Adipocyte (in vitro differentiated cells): ENCODE measurements at regions not wholly inside any gene's neighbourhood (a gene's known extent, or its start where the extent isn't known, plus 50 kb on each side); places are given as distances from the start of the nearest gene placed in this dataset.
"Not testable (repeated sequence)": the region's sequence is repeated elsewhere in the genome, so short reads cannot be mapped to it uniquely, and the experiment has no call there.

ENCODE experiments used
- DNase-seq: peaks from one replicate; pipeline ENCODE4 v3.0.0-alpha.2; 2015; ENCODE audit warnings: low read depth
- H3K27me3 ChIP-seq: replicated peaks from 2 replicates; pipeline ENCODE4 v1.7.0; 2013; ENCODE audit warnings: mild to moderate bottlenecking, low read length, moderate library complexity; ENCODE audit not compliant: control insufficient read depth, insufficient read depth
- H3K36me3 ChIP-seq: 2 replicates; pipeline ENCODE4 v1.7.0; 2013; ENCODE audit warnings: low read length, mild to moderate bottlenecking, moderate library complexity; ENCODE audit not compliant: control insufficient read depth, insufficient read depth, severe bottlenecking
- H3K4me1 ChIP-seq: 2 replicates; pipeline ENCODE4 v1.7.0; 2013; ENCODE audit warnings: mild to moderate bottlenecking, low read length, moderate library complexity; ENCODE audit not compliant: control insufficient read depth, insufficient read depth
- H3K4me3 ChIP-seq: 2 replicates; pipeline ENCODE4 v1.7.0; 2013; ENCODE audit warnings: mild to moderate bottlenecking, low read length, moderate library complexity
- H3K9ac ChIP-seq: 2 replicates; pipeline ENCODE4 v1.7.0; 2013; ENCODE audit warnings: mild to moderate bottlenecking, low read length, moderate library complexity
- H3K9me3 ChIP-seq: 2 replicates; pipeline ENCODE4 v1.7.0; 2013; ENCODE audit warnings: mild to moderate bottlenecking, low read length, moderate library complexity; ENCODE audit not compliant: control insufficient read depth

GRCh38 chr3:5358911-5359310, 171.4 kb downstream of the EDEM1 start:
- H3K9ac ChIP-seq, result no peak overlapping the region
- peaks cover 7% of the 10 kb centered on the region for H3K9me3 ChIP-seq
- H3K4me1 ChIP-seq, result no peaks in the 10 kb centered on the region
- no peak overlapping the region for H3K4me3 ChIP-seq
- no peak for DNase-seq
- H3K36me3 ChIP-seq, result no peaks in the 10 kb centered on the region
- no peaks in the 10 kb centered on the region for H3K27me3 ChIP-seq

DNA sequence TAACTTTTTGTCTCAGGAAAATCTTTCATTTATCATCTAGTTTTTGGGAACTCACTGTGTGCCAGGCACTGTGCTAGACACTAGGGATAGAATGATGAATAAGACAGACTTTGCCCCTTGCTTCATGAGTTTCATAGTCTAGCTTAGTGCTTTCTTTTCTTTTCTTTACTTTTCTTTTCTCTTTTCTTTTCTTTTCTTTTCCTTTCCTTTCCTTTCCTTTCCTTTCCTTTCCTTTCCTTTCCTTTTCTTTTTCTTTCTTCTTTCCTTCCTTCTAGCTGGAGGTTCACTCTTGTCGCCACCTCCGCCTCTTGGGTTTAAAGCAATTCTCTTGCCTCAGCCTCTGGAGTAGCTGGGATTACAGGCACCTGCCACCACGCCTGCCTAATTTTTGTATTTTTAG, 172.9 kb downstream of the EDEM1 start:
- Histone ChIP-seq H3K27me3 (no peaks in the 10 kb centered on the region), H3K36me3 (no peaks in the 10 kb centered on the region), H3K9ac (no peak overlapping the region), H3K9me3 (peaks cover 7% of the 10 kb centered on the region), H3K4me1 (no peaks in the 10 kb centered on the region), H3K4me3 (no peak overlapping the region)
- no peak for DNase-seq

DNA sequence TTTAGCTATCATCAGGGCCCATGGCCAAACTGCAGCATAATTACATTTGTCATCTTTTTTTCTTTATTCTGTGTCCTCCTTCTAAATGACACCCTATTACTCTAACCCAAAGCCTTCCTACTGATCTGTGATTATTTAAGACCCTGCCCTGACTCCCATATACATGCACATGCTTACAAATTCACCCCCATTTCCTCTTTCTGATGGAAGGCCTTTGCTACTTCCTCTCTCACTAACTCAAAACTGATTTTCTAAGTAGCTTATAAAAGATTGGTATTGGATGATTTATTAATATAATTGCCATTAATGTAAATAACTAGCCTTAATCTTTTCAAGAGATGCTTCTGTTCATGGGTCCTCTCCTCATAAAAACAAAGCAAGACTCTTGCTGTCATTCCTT, 179.2 kb downstream of the EDEM1 start:
- Histone ChIP-seq H3K9ac (no peak overlapping the region), H3K4me3 (no peak overlapping the region), H3K27me3 (no peaks in the 10 kb centered on the region), H3K9me3 (no peaks in the 10 kb centered on the region), H3K4me1 (no peaks in the 10 kb centered on the region), H3K36me3 (no peaks in the 10 kb centered on the region)
- no peak for DNase-seq

- not testable (repeated sequence) for H3K36me3 ChIP-seq, H3K9me3 ChIP-seq, H3K27me3 ChIP-seq, DNase-seq, H3K4me3 ChIP-seq, H3K4me1 ChIP-seq, H3K9ac ChIP-seq
Measured at GRCh38 chr3:5371555-5371954, 184.0 kb downstream of the EDEM1 start.

- no peak overlapping the region for H3K4me3 ChIP-seq
- DNase-seq, result no peak
- H3K36me3 ChIP-seq, result no peaks in the 10 kb centered on the region
Measured at GRCh38 chr3:5376761-5377160, 189.3 kb downstream of the EDEM1 start.

DNA sequence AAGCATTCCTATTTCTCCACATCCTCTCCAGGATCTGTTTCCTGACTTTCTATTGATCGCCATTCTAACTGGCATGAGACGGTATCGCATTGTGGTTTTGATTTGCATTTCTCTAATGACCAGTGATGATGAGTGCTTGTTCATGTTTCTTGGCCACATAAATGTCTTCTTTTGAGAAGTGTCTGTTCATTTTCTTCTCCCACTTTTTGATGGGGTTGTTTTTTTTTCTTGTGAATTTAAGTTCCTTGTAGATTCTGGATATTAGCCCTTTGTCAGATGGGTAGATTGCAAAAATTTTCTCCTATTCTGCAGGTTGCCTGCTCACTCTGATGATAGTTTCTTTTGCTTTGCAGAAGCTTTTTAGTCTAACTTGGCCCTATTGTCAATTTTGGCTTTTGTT, 191.8 kb downstream of the EDEM1 start:
- H3K27me3 ChIP-seq, H3K4me3 ChIP-seq, DNase-seq, H3K4me1 ChIP-seq, H3K9ac ChIP-seq, H3K36me3 ChIP-seq, H3K9me3 ChIP-seq: not testable (repeated sequence)

More at GRCh38 chr3:5376761-5377160, 189.3 kb downstream of the EDEM1 start:
- Histone ChIP-seq H3K27me3 (no peaks in the 10 kb centered on the region), H3K4me1 (no peaks in the 10 kb centered on the region), H3K9ac (no peak overlapping the region), H3K9me3 (peaks cover 2% of the 10 kb centered on the region)

DNA sequence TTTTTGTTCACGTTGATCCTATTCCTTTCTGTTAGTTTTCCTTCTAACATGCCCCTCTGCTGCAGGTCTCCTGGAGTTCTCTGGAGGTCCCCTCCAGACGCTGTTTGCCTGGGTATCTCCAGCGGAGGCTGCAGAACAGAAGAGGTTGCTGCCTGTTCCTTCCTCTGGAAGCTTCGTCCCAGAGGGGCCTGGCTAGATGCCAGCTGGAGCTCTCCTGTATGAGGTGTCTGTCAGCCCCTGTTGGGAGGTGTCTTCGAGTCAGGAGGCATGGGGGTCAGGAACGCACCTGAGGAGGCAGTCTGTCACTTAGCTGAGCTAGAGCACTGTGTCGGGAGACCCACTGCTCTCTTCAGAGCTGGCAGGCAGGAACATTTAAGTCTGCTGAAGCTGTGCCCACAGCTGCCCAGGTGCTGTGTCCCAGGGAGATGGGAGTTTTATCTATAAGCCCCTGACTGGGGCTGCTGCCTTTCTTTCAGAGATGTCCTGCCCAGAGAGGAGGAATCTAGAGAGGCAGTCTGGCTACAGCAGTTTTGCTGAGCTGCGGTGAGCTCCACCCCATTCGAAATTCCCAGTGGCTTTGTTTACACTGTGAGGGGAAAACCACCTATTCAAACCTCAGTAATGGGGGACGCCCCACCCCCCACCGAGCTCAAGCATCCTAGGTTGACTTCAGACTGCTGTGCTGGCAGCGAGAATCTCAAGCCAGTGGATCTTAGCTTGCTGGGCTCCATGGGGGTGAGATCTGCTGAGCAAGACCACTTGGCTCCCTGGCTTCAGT, 196.2 kb downstream of the EDEM1 start:
- H3K4me3 ChIP-seq, DNase-seq, H3K27me3 ChIP-seq, H3K9me3 ChIP-seq, H3K4me1 ChIP-seq, H3K36me3 ChIP-seq, H3K9ac ChIP-seq: not testable (repeated sequence)

DNA sequence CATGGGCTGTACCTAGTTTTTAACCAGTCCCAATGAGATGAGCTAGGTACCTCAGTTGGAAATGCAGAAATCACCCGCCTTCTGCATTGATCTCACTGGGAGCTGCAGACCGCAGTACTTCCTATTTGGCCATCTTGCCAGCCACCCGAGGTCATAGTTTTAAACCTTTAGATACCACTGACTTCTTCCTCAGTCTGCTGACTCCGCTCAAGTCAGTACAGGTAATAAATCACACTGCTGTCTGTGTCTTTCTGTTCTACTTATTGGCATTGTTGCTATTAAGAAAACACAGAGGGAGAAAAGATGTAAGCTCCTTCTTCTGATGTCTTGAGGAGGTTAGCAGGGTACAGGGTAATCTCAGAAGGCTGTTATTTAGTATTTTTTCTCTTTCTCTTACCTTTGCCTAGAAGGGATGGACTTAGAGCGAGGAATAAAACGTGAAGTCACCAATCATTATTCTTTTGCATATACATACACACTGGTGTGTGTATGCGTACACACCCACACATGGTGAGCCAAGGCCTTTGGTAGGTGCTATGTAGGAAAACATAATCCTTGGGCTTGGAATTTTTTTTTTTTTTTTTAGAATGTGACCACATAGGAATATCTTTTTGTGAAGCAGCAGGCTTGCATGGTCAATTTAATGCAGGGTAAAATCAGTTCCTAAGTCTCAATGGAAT, 197.2 kb downstream of the EDEM1 start:
- no peaks in the 10 kb centered on the region for H3K36me3 ChIP-seq
- H3K4me1 ChIP-seq, result no peaks in the 10 kb centered on the region
- H3K4me3 ChIP-seq, result no peak overlapping the region
- no peak overlapping the region for H3K9ac ChIP-seq
- H3K27me3 ChIP-seq, result no peaks in the 10 kb centered on the region
- DNase-seq, result no peak
- H3K9me3 ChIP-seq, result no peaks in the 10 kb centered on the region

DNA sequence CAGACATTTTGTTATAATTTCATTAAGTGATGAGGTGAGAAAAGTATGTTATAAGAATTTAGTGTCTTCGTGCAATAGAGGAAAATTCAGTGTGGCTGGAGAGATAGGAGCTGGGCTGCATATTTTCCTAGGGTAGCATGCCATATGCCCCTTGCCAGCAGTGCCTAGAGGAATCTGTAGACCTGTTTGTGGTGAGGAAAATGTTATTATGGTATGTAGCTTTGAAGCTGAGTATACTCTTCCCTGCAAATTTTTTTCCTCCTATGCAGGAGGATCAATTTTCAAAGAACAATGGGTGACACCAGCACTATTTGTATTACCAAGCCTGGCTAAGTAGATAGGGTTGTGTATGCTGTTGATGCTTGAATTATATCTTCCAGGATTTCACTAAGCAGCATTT, 200.6 kb downstream of the EDEM1 start:
- Histone ChIP-seq H3K4me1 (no peaks in the 10 kb centered on the region), H3K4me3 (no peak overlapping the region), H3K27me3 (no peaks in the 10 kb centered on the region), H3K9ac (no peak overlapping the region), H3K9me3 (no peaks in the 10 kb centered on the region), H3K36me3 (no peaks in the 10 kb centered on the region)
- no peak for DNase-seq

DNA sequence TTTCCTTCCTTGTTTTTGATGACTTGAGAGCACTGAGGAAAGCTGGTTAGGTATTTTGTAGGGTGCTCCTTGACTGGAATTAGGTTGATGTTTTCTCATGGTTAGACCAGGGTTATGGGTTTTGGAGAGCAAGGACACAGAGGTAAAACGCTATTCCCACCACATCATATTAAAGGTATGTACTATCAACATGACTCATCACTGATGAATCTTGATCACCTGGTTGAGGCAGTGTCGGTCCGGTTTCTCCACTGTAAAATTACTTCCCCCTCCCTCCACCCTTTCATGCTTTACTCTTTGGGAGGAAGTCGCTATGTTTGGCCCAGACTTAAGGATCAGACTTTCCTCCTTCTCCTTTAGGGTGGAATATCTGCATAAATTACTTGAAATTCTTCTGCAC, 201.6 kb downstream of the EDEM1 start:
- Histone ChIP-seq H3K9ac (no peak overlapping the region), H3K36me3 (no peaks in the 10 kb centered on the region), H3K27me3 (no peaks in the 10 kb centered on the region), H3K4me1 (no peaks in the 10 kb centered on the region), H3K9me3 (no peaks in the 10 kb centered on the region), H3K4me3 (no peak overlapping the region)
- no peak for DNase-seq

DNA sequence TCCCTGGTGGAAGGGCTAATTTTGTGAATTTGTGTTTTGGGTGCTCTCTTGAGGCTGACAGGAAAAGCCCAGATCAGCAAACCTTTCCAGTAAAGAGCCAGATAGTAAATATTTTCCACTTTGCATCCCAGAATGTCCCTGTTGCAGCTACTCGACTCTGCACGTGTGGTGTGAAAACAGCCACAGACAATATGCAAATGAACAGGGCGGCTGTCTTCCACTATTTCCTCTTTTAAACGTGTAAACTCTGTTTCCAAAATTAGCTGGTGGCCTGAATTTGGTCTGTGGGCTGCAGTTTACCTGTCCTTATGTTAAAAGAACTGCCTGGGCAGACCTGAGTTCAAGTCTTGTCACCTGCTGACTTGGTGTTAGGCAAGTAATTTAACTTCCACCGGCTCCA, 202.7 kb downstream of the EDEM1 start:
- Histone ChIP-seq H3K4me1 (no peaks in the 10 kb centered on the region), H3K36me3 (no peaks in the 10 kb centered on the region), H3K27me3 (no peaks in the 10 kb centered on the region), H3K4me3 (no peak overlapping the region), H3K9me3 (no peaks in the 10 kb centered on the region), H3K9ac (no peak overlapping the region)
- DNase-seq, result no peak
